K562 (cell line): ENCODE measurements at regions not wholly inside any gene's neighbourhood (a gene's known extent, or its start where the extent isn't known, plus 50 kb on each side); places are given as distances from the start of the nearest gene placed in this dataset.

ENCODE experiments used
- ATAC-seq: fragments of 200-7000 bp; cut with Tn5 transposase; 3 replicates; pipeline ENCODE4 v1.9.1; 2020; ENCODE audit warnings: moderate library complexity
- BruUV-seq: library from RNA; stranded (reverse); fragments of 400-500 nt; replicated peaks from 2 replicates; lab custom pipeline; 2021; lab: Mats Ljungman, UMichigan
- CTCF ChIA-PET: fragments of 300-600 bp; formaldehyde crosslinking; extraction: SDS; loops from one replicate; lab custom pipeline; 2021; ENCODE audit warnings: low intra/inter-chr PET ratio; lab: Yijun Ruan, JAX
- POLR2A ChIA-PET: fragments of 300-600, 350-650 bp; sonication (Branson Sonifier 250); formaldehyde crosslinking; extraction: SDS; loops from one replicate; lab custom pipeline; 2021; ENCODE audit warnings: antibody characterized with exemption, inconsistent platforms; lab: Yijun Ruan, JAX
- DNase-seq, 4 experiments: peaks; one replicate each; pipeline versions ENCODE4 v3.0.0 to v3.0.0-alpha.2; 2011 to 2018; ENCODE audit warnings: low spot score in 3 of 4, mixed read lengths in 3 of 4; ENCODE audit errors: extremely low read depth in 1 of 4
- FAIRE-seq: peaks from 2 replicates; lab custom pipeline; 2011; peaks lifted over from hg19 to GRCh38; lab: Jason Lieb, UNC
- H2AFZ ChIP-seq: 2 replicates; pipeline ENCODE4 v1.6.0; 2011; ENCODE audit warnings: low read depth, low read length, control low read depth, inconsistent platforms
- H3K27ac ChIP-seq: fragments of 200-600 bp; 3 replicates; pipeline ENCODE4 v1.8.0; 2011; ENCODE audit warnings: low read depth, mild to moderate bottlenecking, control low read depth, inconsistent platforms, low read length, moderate library complexity, mixed read lengths; ENCODE audit errors: extremely low read depth
- H3K27me3 ChIP-seq, 2 experiments: fragments of 300-600 bp in 1 of 2; 2 replicates in 1 of 2; 3 replicates in 1 of 2; pipeline versions ENCODE4 v1.6.0 to v1.8.0; 2011; ENCODE audit warnings: inconsistent platforms in 2 of 2, low read length in 2 of 2, mild to moderate bottlenecking in 1 of 2, mixed read lengths in 1 of 2, moderate library complexity in 1 of 2; ENCODE audit not compliant: control insufficient read depth in 2 of 2, insufficient read depth in 2 of 2
- H3K36me3 ChIP-seq: fragments of 300-600 bp; 3 replicates; pipeline ENCODE4 v1.8.0; 2011; ENCODE audit warnings: mild to moderate bottlenecking, low read length, inconsistent platforms; ENCODE audit not compliant: control insufficient read depth, insufficient read depth
- H3K4me1 ChIP-seq, 2 experiments: fragments of 200-600 bp in 1 of 2; replicated peaks in 1 of 2; 2 replicates in 1 of 2; 3 replicates in 1 of 2; pipeline versions ENCODE4 v1.5.1 to v1.8.0; 2011; ENCODE audit warnings: inconsistent platforms in 2 of 2, low read length in 2 of 2, mild to moderate bottlenecking in 1 of 2, mixed read lengths in 1 of 2, moderate library complexity in 1 of 2; ENCODE audit not compliant: control insufficient read depth in 2 of 2, insufficient read depth in 2 of 2
- H3K4me2 ChIP-seq: 2 replicates; pipeline ENCODE4 v1.6.1; 2011; ENCODE audit warnings: low read length, control low read depth, inconsistent platforms, mixed read lengths; ENCODE audit not compliant: insufficient read depth
- H3K4me3 ChIP-seq: fragments of 200-600 bp; sonication (generic), shearing (Covaris generic); 2 replicates; pipeline ENCODE4 v1.5.1; 2016; ENCODE audit warnings: control low read depth, inconsistent platforms
- H3K79me2 ChIP-seq: fragments of 200-600 bp; 3 replicates; pipeline ENCODE4 v1.8.0; 2011; ENCODE audit warnings: low read length, inconsistent platforms; ENCODE audit not compliant: control insufficient read depth, insufficient read depth
- H3K9ac ChIP-seq, 2 experiments: 2 replicates each; pipeline versions ENCODE4 v1.6.0 to v1.6.1; 2011; ENCODE audit warnings: low read depth in 2 of 2, low read length in 2 of 2, control low read depth in 1 of 2, inconsistent platforms in 1 of 2, mild to moderate bottlenecking in 1 of 2, mixed read lengths in 1 of 2; ENCODE audit not compliant: insufficient read depth in 1 of 2
- H3K9me1 ChIP-seq: one replicate; pipeline ENCODE4 v1.6.0; 2011; ENCODE audit warnings: inconsistent platforms, mild to moderate bottlenecking, low read length, moderate library complexity; ENCODE audit not compliant: control insufficient read depth, insufficient read depth
- H3K9me3 ChIP-seq: replicated peaks from 2 replicates; pipeline ENCODE4 v1.5.1; 2011; ENCODE audit warnings: low read depth, low read length, inconsistent platforms; ENCODE audit not compliant: control insufficient read depth, insufficient read depth
- H4K20me1 ChIP-seq: replicated peaks from 2 replicates; pipeline ENCODE4 v1.6.1; 2011; ENCODE audit warnings: low read length, inconsistent platforms, mixed read lengths; ENCODE audit not compliant: control insufficient read depth, insufficient read depth
- BMI1 ChIP-seq: fragments of 150-350 bp; IDR thresholded peaks from 2 replicates; pipeline ENCODE4 v1.6.1; 2014; ENCODE audit warnings: low read length
- CGGBP1 ChIP-seq: fragments of 250-450 bp; sonication (Bioruptor Pico); IDR thresholded peaks from 2 replicates; pipeline ENCODE4 v1.9.0; 2021; ENCODE audit warnings: mild to moderate bottlenecking
- EP300 ChIP-seq: IDR thresholded peaks from 2 replicates; pipeline ENCODE4 v1.6.1; 2012; ENCODE audit warnings: low read length, improper control_type of control experiment
- KAT2B ChIP-seq: IDR thresholded peaks from one replicate; pipeline ENCODE4 v1.6.1; 2012; ENCODE audit warnings: low read depth, mild to moderate bottlenecking, control low read depth, inconsistent platforms, low read length, moderate library complexity
- MLLT1 ChIP-seq, 2 experiments: fragments of 450-650 bp; IDR thresholded peaks; 2 replicates each; pipeline ENCODE4 v1.6.1; 2016
- RBBP5 ChIP-seq: fragments of 200-600 bp; sonication (generic); IDR thresholded peaks from 2 replicates; pipeline ENCODE4 v1.6.1; 2012; ENCODE audit warnings: borderline replicate concordance, mild to moderate bottlenecking, low read length, control low read depth, inconsistent platforms; ENCODE audit not compliant: insufficient read depth, poor library complexity, severe bottlenecking
- RBM25 ChIP-seq: fragments of 200-400 bp; formaldehyde crosslinking; IDR thresholded peaks from 2 replicates; pipeline ENCODE4 v1.6.1; 2018; ENCODE audit warnings: low read length, low read depth, moderate library complexity; ENCODE audit not compliant: severe bottlenecking
- SMARCE1 ChIP-seq: fragments of 450-650 bp; IDR thresholded peaks from 2 replicates; pipeline ENCODE4 v1.7.1; 2016; ENCODE audit warnings: mild to moderate bottlenecking
- WHSC1 ChIP-seq: IDR thresholded peaks from one replicate; pipeline ENCODE4 v1.6.1; 2012; ENCODE audit warnings: low read length, control low read depth, inconsistent platforms
- ZBTB17 ChIP-seq: fragments of 450-650 bp; formaldehyde crosslinking; IDR thresholded peaks from 2 replicates; pipeline ENCODE4 v1.4.0; 2020; ENCODE audit warnings: mild to moderate bottlenecking
- WGBS: fragments of 100-300 bp; shearing (Covaris generic); methylation state at CpG from one replicate; pipeline ENCODE4 v1.1.6; 2016; ENCODE audit warnings: low coverage, mixed read lengths; ENCODE audit not compliant: insufficient coverage; ENCODE audit errors: missing lambda C conversion rate; 5-methylcytosine and 5-hydroxymethylcytosine counted together
- in situ Hi-C: fragments of 300-500 bp; cut with MboI; formaldehyde crosslinking; loops from 4 replicates; pipeline ENCODE4 v1.15.0; 2018; ENCODE audit warnings: inconsistent platforms, mixed read lengths
- intact Hi-C: fragments of 100-400 bp; cut with micrococcal nuclease; formaldehyde crosslinking; loops from 2 replicates; pipeline ENCODE4 v1.14.2; 2022
- TF ChIP-seq, protein P1 (sequence below): sonication (generic); formaldehyde crosslinking; IDR thresholded peaks from 2 replicates; pipeline ENCODE4 v1.8.1; 2022; ENCODE audit warnings: missing genetic modification reagents
- TF ChIP-seq, protein P2 (sequence below): fragments of 250-450 bp; sonication (Bioruptor Pico); IDR thresholded peaks from 2 replicates; pipeline ENCODE4 v1.5.0; 2021
- TF ChIP-seq, protein P3 (sequence below): fragments of 250-450 bp; sonication (Bioruptor Pico); IDR thresholded peaks from 2 replicates; pipeline ENCODE4 v1.4.0; 2020; ENCODE audit warnings: mild to moderate bottlenecking, moderate library complexity, borderline replicate concordance
- TF ChIP-seq, protein P4 (sequence below): sonication (generic); formaldehyde crosslinking; IDR thresholded peaks from 2 replicates; pipeline ENCODE4 v1.8.1; 2023; ENCODE audit warnings: mild to moderate bottlenecking, missing genetic modification reagents, moderate library complexity

GRCh38 chr3:187798126-187798525, 52.9 kb upstream of the BCL6 start:
- no peaks in the 10 kb centered on the region for H4K20me1 ChIP-seq
- ChIA-PET CTCF (no interaction called here), POLR2A (no interaction called here)
- no peak overlapping the region for H3K9ac ChIP-seq
- no peak for FAIRE-seq
- DNase-seq, result no peak
- H3K9me1 ChIP-seq, result no peaks in the 10 kb centered on the region
- no peak overlapping the region for H3K4me2 ChIP-seq
- no peak overlapping the region for H3K4me3 ChIP-seq
- intact Hi-C loops (no loop called here), in situ Hi-C loops (no loop called here)
- 0% methylated on average over 1 of the region's 1 CpG for WGBS
- H3K79me2 ChIP-seq, result no peaks in the 10 kb centered on the region
- H3K36me3 ChIP-seq, result no peaks in the 10 kb centered on the region
- BruUV-seq, result no TSS peak
- no peak overlapping the region for H3K27ac ChIP-seq
- no peaks in the 10 kb centered on the region for H3K9me3 ChIP-seq
- H3K4me1 ChIP-seq, result no peaks in the 10 kb centered on the region
- ATAC-seq, result 0 out of 3 replicates have a peak, but pooled peaks have one; percentile 21
- peaks cover 2 to 30% of the 10 kb centered on the region in 2 experiments; a peak in 3 of 5 replicates for H3K27me3 ChIP-seq
- H2AFZ ChIP-seq, result no peak overlapping the region
- TF ChIP-seq MLLT1 (IDR thresholded peaks at IDR 0.05), result peak in 1 of 2 experiments; percentile 49; a peak in 1 of 4 replicates
- TF ChIP-seq, protein P1, sequence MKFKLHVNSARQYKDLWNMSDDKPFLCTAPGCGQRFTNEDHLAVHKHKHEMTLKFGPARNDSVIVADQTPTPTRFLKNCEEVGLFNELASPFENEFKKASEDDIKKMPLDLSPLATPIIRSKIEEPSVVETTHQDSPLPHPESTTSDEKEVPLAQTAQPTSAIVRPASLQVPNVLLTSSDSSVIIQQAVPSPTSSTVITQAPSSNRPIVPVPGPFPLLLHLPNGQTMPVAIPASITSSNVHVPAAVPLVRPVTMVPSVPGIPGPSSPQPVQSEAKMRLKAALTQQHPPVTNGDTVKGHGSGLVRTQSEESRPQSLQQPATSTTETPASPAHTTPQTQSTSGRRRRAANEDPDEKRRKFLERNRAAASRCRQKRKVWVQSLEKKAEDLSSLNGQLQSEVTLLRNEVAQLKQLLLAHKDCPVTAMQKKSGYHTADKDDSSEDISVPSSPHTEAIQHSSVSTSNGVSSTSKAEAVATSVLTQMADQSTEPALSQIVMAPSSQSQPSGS (CRISPR knock-in tag), result no peak
- no peak for TF ChIP-seq WHSC1
- no peak for TF ChIP-seq KAT2B
- TF ChIP-seq, protein P2, sequence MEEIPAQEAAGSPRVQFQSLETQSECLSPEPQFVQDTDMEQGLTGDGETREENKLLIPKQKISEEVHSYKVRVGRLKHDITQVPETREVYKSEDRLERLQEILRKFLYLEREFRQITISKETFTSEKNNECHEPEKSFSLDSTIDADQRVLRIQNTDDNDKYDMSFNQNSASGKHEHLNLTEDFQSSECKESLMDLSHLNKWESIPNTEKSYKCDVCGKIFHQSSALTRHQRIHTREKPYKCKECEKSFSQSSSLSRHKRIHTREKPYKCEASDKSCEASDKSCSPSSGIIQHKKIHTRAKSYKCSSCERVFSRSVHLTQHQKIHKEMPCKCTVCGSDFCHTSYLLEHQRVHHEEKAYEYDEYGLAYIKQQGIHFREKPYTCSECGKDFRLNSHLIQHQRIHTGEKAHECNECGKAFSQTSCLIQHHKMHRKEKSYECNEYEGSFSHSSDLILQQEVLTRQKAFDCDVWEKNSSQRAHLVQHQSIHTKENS, result no peak
- no peak for TF ChIP-seq CGGBP1 (CRISPR knock-in tag)
- TF ChIP-seq BMI1, result no peak
- no peak for TF ChIP-seq SMARCE1
- peak; percentile 95 for TF ChIP-seq ZBTB17 (CRISPR knock-in tag)
- TF ChIP-seq, protein P3, sequence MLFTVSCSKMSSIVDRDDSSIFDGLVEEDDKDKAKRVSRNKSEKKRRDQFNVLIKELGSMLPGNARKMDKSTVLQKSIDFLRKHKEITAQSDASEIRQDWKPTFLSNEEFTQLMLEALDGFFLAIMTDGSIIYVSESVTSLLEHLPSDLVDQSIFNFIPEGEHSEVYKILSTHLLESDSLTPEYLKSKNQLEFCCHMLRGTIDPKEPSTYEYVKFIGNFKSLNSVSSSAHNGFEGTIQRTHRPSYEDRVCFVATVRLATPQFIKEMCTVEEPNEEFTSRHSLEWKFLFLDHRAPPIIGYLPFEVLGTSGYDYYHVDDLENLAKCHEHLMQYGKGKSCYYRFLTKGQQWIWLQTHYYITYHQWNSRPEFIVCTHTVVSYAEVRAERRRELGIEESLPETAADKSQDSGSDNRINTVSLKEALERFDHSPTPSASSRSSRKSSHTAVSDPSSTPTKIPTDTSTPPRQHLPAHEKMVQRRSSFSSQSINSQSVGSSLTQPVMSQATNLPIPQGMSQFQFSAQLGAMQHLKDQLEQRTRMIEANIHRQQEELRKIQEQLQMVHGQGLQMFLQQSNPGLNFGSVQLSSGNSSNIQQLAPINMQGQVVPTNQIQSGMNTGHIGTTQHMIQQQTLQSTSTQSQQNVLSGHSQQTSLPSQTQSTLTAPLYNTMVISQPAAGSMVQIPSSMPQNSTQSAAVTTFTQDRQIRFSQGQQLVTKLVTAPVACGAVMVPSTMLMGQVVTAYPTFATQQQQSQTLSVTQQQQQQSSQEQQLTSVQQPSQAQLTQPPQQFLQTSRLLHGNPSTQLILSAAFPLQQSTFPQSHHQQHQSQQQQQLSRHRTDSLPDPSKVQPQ (CRISPR knock-in tag), result no peak
- TF ChIP-seq, protein P4, sequence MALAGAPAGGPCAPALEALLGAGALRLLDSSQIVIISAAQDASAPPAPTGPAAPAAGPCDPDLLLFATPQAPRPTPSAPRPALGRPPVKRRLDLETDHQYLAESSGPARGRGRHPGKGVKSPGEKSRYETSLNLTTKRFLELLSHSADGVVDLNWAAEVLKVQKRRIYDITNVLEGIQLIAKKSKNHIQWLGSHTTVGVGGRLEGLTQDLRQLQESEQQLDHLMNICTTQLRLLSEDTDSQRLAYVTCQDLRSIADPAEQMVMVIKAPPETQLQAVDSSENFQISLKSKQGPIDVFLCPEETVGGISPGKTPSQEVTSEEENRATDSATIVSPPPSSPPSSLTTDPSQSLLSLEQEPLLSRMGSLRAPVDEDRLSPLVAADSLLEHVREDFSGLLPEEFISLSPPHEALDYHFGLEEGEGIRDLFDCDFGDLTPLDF, result no peak
- peak; percentile 29 for TF ChIP-seq RBM25
- no peak for TF ChIP-seq EP300
- no peak for TF ChIP-seq RBBP5
